GM21529 (cell line): ENCODE measurements at regions not wholly inside any gene's neighbourhood (a gene's known extent, or its start where the extent isn't known, plus 50 kb on each side); places are given as distances from the start of the nearest gene placed in this dataset.

Source experiments
- ATAC-seq: cut with Tn5 transposase; IDR thresholded peaks from one replicate; pipeline ENCODE4 v1.9.1; 2021; ENCODE audit not compliant: unreplicated experiment

GRCh38 chr10:107269626-107270025, 105.1 kb upstream of the SORCS1 start:
- no peak for ATAC-seq

GRCh38 chr10:107264742-107265141, 100.2 kb upstream of the SORCS1 start:
- no peak for ATAC-seq

- no peak for ATAC-seq
Observed at GRCh38 chr10:107244122-107244521, 79.6 kb upstream of the SORCS1 start.

DNA sequence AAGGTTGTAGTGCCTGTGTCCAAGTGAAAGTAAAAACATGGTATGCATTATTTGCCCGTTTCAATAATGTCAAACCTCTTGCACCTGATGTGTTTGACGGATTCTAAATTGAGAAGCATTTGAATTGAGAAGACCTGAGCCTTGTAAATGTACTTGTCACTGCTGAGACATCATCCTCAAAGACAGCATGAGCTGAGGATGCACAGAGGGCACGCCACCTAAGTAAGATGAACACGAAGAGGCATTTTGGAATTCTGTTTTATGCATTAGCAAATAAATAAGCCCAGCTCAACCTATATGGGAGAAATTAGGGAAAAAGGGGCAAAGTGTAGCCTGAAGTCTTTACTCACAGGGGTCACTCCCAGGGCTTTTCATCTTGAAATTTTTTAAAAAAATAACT, 73.8 kb upstream of the SORCS1 start:
- no peak for ATAC-seq

GRCh38 chr10:107232013-107232412, 67.5 kb upstream of the SORCS1 start:
- no peak for ATAC-seq

GRCh38 chr10:107230887-107231286, 66.4 kb upstream of the SORCS1 start:
- ATAC-seq: no peak

DNA sequence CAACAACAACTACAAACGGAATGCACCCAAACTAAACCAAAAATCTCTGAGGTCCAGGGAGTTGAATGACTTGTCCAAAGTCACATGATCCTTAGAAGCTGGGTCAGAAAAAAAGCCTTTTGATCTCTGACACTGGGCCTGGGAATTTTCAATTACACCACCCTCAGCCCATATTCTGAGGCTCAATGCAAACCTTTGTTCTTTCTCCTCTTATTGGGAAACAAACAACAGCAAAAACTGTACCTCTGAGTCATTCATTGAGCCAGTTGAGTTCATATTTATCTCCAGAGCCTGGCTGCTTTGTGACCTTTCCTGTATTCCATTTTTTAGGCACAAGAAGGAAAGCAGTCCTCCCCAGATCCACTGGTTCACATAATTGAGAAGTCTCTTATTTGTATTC, 51.2 kb upstream of the SORCS1 start:
- ATAC-seq: no peak
